Fibroblast of lung (primary cell): ENCODE measurements at regions not wholly inside any gene's neighbourhood (a gene's known extent, or its start where the extent isn't known, plus 50 kb on each side); places are given as distances from the start of the nearest gene placed in this dataset.
"Not testable (repeated sequence)": the region's sequence is repeated elsewhere in the genome, so short reads cannot be mapped to it uniquely, and the experiment has no call there.

Experiments
- DNase-seq, 2 donors: peaks; one replicate each; pipeline versions ENCODE4 v3.0.0 to v3.0.0-alpha.2; 2010; ENCODE audit warnings: low read depth in 2 of 2
- H2AFZ ChIP-seq: 2 replicates; pipeline ENCODE4 v1.5.1; 2012; ENCODE audit warnings: low read length, control low read depth, inconsistent platforms
- H3K27ac ChIP-seq: 2 replicates; pipeline ENCODE4 v1.5.1; 2011; ENCODE audit warnings: low read length, control low read depth; ENCODE audit not compliant: insufficient read depth
- H3K27me3 ChIP-seq: 2 replicates; pipeline ENCODE4 v1.5.1; 2011; ENCODE audit warnings: mild to moderate bottlenecking, low read length; ENCODE audit not compliant: control insufficient read depth, insufficient read depth
- H3K36me3 ChIP-seq: 2 replicates; pipeline ENCODE4 v1.5.1; 2011; ENCODE audit warnings: low read length; ENCODE audit not compliant: control insufficient read depth, insufficient read depth
- H3K4me1 ChIP-seq: 2 replicates; pipeline ENCODE4 v1.5.1; 2011; ENCODE audit warnings: low read length; ENCODE audit not compliant: control insufficient read depth, insufficient read depth; ENCODE audit errors: extremely low read depth
- H3K4me2 ChIP-seq: 2 replicates; pipeline ENCODE4 v1.5.1; 2011; ENCODE audit warnings: low read length, control low read depth; ENCODE audit not compliant: insufficient read depth; ENCODE audit errors: extremely low read depth
- H3K4me3 ChIP-seq, 4 experiments: fragments of 200-600 bp in 1 of 4; sonication (generic) in 1 of 4; replicated peaks in 1 of 4; 2 replicates each; pipeline ENCODE4 v1.5.1; 2011 to 2016; ENCODE audit warnings: low read length in 4 of 4, low read depth in 3 of 4, mild to moderate bottlenecking in 3 of 4, control low read depth in 2 of 4, inconsistent platforms in 1 of 4, mixed read lengths in 1 of 4; ENCODE audit not compliant: insufficient read depth in 1 of 4; ENCODE audit errors: control extremely low read depth in 1 of 4
- H3K79me2 ChIP-seq: 2 replicates; pipeline ENCODE4 v1.5.1; 2012; ENCODE audit warnings: mild to moderate bottlenecking, low read length, inconsistent platforms; ENCODE audit not compliant: control insufficient read depth, insufficient read depth
- H3K9ac ChIP-seq: 2 replicates; pipeline ENCODE4 v1.5.1; 2011; ENCODE audit warnings: mild to moderate bottlenecking, low read length, control low read depth; ENCODE audit not compliant: insufficient read depth
- H3K9me3 ChIP-seq: 2 replicates; pipeline ENCODE4 v1.5.1; 2012; ENCODE audit warnings: low read depth, low read length; ENCODE audit not compliant: control insufficient read depth, insufficient read depth
- H4K20me1 ChIP-seq: 2 replicates; pipeline ENCODE4 v1.5.1; 2011; ENCODE audit warnings: low read length; ENCODE audit not compliant: control insufficient read depth, insufficient read depth; ENCODE audit errors: extremely low read depth
- CTCF ChIP-seq, 2 donors: IDR thresholded peaks in 1 of 2; conservative IDR thresholded peaks in 1 of 2; 1 replicate in 1 of 2; 2 replicates in 1 of 2; pipeline ENCODE4 v1.5.1; 2011 to 2012; ENCODE audit warnings: low read length in 2 of 2, control low read depth in 1 of 2, inconsistent platforms in 1 of 2, low read depth in 1 of 2, mild to moderate bottlenecking in 1 of 2
- EZH2 ChIP-seq: IDR thresholded peaks from 2 replicates; pipeline ENCODE4 v1.5.1; 2012; ENCODE audit warnings: low read length, control low read depth, mild to moderate bottlenecking; ENCODE audit errors: missing control alignments

GRCh38 chrX:55867181-55867651, 149.7 kb downstream of the RRAGB start:
- H3K27ac ChIP-seq: no peak overlapping the region
- no peaks in the 10 kb centered on the region for H3K4me1 ChIP-seq
- H3K9me3 ChIP-seq: no peaks in the 10 kb centered on the region
- TF ChIP-seq EZH2: no peak
- TF ChIP-seq CTCF (conservative IDR thresholded peaks at IDR 0.05 in 1 of 2, IDR thresholded peaks at IDR 0.05 in 1 of 2; ENCODE audit: low read depth in 1 of 2, low read length in 2 of 2): no peak
- no peaks in the 10 kb centered on the region for H4K20me1 ChIP-seq
- no peaks in the 10 kb centered on the region for H3K27me3 ChIP-seq
- H3K79me2 ChIP-seq: no peaks in the 10 kb centered on the region
- no peak overlapping the region for H3K9ac ChIP-seq
- no peak overlapping the region for H2AFZ ChIP-seq
- H3K4me2 ChIP-seq: no peak overlapping the region
- H3K36me3 ChIP-seq: no peaks in the 10 kb centered on the region
- H3K4me3 ChIP-seq: no peak overlapping the region
- DNase-seq: peak; percentile 0 to 4

- no peak for DNase-seq
- Histone ChIP-seq H3K27ac (no peak overlapping the region), H3K79me2 (no peaks in the 10 kb centered on the region), H2AFZ (no peak overlapping the region), H3K9me3 (no peaks in the 10 kb centered on the region), H3K4me1 (no peaks in the 10 kb centered on the region), H3K27me3 (no peaks in the 10 kb centered on the region), H4K20me1 (no peaks in the 10 kb centered on the region), H3K4me2 (no peak overlapping the region), H3K4me3 (no peak overlapping the region), H3K9ac (no peak overlapping the region), H3K36me3 (no peaks in the 10 kb centered on the region)
- TF ChIP-seq CTCF (conservative IDR thresholded peaks at IDR 0.05 in 1 of 2, IDR thresholded peaks at IDR 0.05 in 1 of 2; ENCODE audit: low read depth in 1 of 2, low read length in 2 of 2) (no peak), EZH2 (no peak)
Observed at GRCh38 chrX:55867708-55868107, 150.2 kb downstream of the RRAGB start.

- H4K20me1 ChIP-seq: no peaks in the 10 kb centered on the region
- no peaks in the 10 kb centered on the region for H3K36me3 ChIP-seq
- DNase-seq: no peak
- H3K4me1 ChIP-seq: no peaks in the 10 kb centered on the region
- H3K4me2 ChIP-seq: no peak overlapping the region
- H3K9me3 ChIP-seq: no peaks in the 10 kb centered on the region
- TF ChIP-seq EZH2 (no peak), CTCF (conservative IDR thresholded peaks at IDR 0.05 in 1 of 2, IDR thresholded peaks at IDR 0.05 in 1 of 2; ENCODE audit: low read depth in 1 of 2, low read length in 2 of 2) (no peak)
- H2AFZ ChIP-seq: no peak overlapping the region
- H3K9ac ChIP-seq: no peak overlapping the region
- no peaks in the 10 kb centered on the region for H3K79me2 ChIP-seq
- no peak overlapping the region for H3K27ac ChIP-seq
- no peaks in the 10 kb centered on the region for H3K27me3 ChIP-seq
- no peak overlapping the region for H3K4me3 ChIP-seq
Observed at GRCh38 chrX:55874807-55875206, 157.3 kb downstream of the RRAGB start.

- H3K4me3 ChIP-seq, H3K4me1 ChIP-seq, H4K20me1 ChIP-seq, H3K27ac ChIP-seq, H3K27me3 ChIP-seq, H3K79me2 ChIP-seq, DNase-seq, H2AFZ ChIP-seq, H3K9me3 ChIP-seq, H3K4me2 ChIP-seq, H3K9ac ChIP-seq, H3K36me3 ChIP-seq: not testable (repeated sequence)
Observed at GRCh38 chrX:55883541-55883940, 166.0 kb downstream of the RRAGB start.
